Uterus (tissue), 3 donors: ENCODE measurements at regions not wholly inside any gene's neighbourhood (a gene's known extent, or its start where the extent isn't known, plus 50 kb on each side); places are given as distances from the start of the nearest gene placed in this dataset.

Experiments used
- DNase-seq, 2 donors: peaks; one replicate each; pipeline ENCODE4 v3.0.0-alpha.2; 2019 to 2020
- H3K27ac ChIP-seq, 2 donors: fragments of 200-600 bp; sonication (generic); 1 replicate in 1 of 2; 2 replicates in 1 of 2; pipeline ENCODE4 v1.5.1; 2016 to 2018
- H3K27me3 ChIP-seq, 2 donors: fragments of 200-600 bp; sonication (generic); one replicate each; pipeline ENCODE4 v1.5.1; 2018 to 2019; ENCODE audit warnings: control low read depth in 1 of 2
- H3K36me3 ChIP-seq, 2 donors: fragments of 200-600 bp; sonication (generic); one replicate each; pipeline ENCODE4 v1.5.1; 2019; ENCODE audit warnings: control low read depth in 1 of 2
- H3K4me1 ChIP-seq, 2 donors: fragments of 200-600 bp; sonication (generic); one replicate each; pipeline ENCODE4 v1.5.1; 2018 to 2019; ENCODE audit warnings: control low read depth in 1 of 2
- H3K4me3 ChIP-seq, 2 donors: fragments of 200-600 bp; sonication (generic); 1 replicate in 1 of 2; 2 replicates in 1 of 2; pipeline ENCODE4 v1.5.1; 2018 to 2019; ENCODE audit warnings: mild to moderate bottlenecking in 1 of 2
- H3K9me3 ChIP-seq, 2 donors: fragments of 200-600 bp; sonication (generic); one replicate each; pipeline ENCODE4 v1.5.1; 2019; ENCODE audit warnings: control low read depth in 1 of 2
- POLR2A ChIP-seq, 2 donors: fragments of 450-650 bp; IDR thresholded peaks; one replicate each; pipeline ENCODE4 v1.6.1; 2016; ENCODE audit warnings: antibody characterized with exemption in 2 of 2, mild to moderate bottlenecking in 1 of 2, moderate library complexity in 1 of 2
- intact Hi-C: fragments of 100-400 bp; cut with DNase I; formaldehyde crosslinking; loops from one replicate; pipeline ENCODE4 v1.15.1; 2023; ENCODE audit warnings: low total_unique reads
- TF ChIP-seq, protein P1 (sequence below), 4 experiments: fragments of 200-600 bp in 2 of 4; fragments of 450-650 bp in 2 of 4; sonication (generic) in 2 of 4; IDR thresholded peaks; one replicate each; pipeline ENCODE4 v1.5.1; 2016 to 2019; ENCODE audit warnings: antibody characterized with exemption in 4 of 4, mild to moderate bottlenecking in 2 of 4, moderate library complexity in 1 of 4
- donor health status: DM: yes; HTN: yes; CAD: no.

DNA sequence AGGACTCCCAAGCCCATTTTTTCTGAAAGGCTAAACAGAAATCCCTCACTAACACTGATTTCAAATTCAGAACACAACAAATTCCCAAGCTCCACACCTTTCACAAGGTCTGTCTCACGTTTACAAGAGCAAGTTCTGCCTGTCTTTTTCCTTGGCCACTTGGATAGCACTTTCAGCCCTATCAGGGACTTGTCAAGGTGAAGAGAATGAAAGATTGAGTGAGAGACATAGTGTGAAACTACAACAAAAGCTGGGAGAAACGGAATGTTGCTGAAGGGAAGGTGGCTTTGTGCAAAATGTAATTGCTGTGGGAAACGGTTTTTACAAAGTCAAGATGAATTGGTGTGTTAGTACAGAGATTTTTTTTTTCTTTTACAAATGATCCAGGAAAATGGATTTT, 89.4 kb upstream of the GATA6 start:
- TF ChIP-seq POLR2A (IDR thresholded peaks at IDR 0.05), result no peak
- TF ChIP-seq, protein P1, sequence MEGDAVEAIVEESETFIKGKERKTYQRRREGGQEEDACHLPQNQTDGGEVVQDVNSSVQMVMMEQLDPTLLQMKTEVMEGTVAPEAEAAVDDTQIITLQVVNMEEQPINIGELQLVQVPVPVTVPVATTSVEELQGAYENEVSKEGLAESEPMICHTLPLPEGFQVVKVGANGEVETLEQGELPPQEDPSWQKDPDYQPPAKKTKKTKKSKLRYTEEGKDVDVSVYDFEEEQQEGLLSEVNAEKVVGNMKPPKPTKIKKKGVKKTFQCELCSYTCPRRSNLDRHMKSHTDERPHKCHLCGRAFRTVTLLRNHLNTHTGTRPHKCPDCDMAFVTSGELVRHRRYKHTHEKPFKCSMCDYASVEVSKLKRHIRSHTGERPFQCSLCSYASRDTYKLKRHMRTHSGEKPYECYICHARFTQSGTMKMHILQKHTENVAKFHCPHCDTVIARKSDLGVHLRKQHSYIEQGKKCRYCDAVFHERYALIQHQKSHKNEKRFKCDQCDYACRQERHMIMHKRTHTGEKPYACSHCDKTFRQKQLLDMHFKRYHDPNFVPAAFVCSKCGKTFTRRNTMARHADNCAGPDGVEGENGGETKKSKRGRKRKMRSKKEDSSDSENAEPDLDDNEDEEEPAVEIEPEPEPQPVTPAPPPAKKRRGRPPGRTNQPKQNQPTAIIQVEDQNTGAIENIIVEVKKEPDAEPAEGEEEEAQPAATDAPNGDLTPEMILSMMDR (IDR thresholded peaks at IDR 0.05), result no peak
- intact Hi-C loops, result no loop called here

DNA sequence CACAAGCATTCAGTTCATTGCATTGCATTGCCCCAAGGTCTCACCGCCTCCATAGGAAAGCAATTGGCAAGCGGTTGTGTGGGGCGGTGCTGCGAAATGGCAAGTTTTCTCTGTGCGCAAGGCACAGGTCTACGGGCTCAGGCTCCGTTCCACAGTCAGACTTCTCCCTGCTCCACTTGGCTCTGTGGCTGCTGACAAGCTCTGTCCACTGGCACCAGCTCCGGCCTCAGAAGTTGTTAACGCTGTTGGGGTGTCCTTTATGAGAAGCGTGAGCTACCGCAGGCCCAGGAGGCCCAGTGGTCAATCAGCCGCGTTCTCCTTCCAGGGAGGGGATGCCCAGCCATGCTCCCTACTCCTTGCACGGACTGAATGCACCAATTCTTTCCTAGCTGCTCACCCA, 87.0 kb upstream of the GATA6 start:
- Histone ChIP-seq H3K4me1 (no peaks in the 10 kb centered on the region), H3K4me3 (no peak overlapping the region), H3K9me3 (no peaks in the 10 kb centered on the region), H3K36me3 (no peaks in the 10 kb centered on the region), H3K27ac (no peak overlapping the region), H3K27me3 (no peaks in the 10 kb centered on the region)
- no peak for TF ChIP-seq POLR2A (IDR thresholded peaks at IDR 0.05)
- TF ChIP-seq, protein P1 (IDR thresholded peaks at IDR 0.05), result no peak
- no peak for DNase-seq
- intact Hi-C loops, result no loop called here

More for the DNA sequence above, 89.4 kb upstream of the GATA6 start:
- no peak overlapping the region for H3K27ac ChIP-seq
- no peaks in the 10 kb centered on the region for H3K36me3 ChIP-seq
- DNase-seq, result no peak
- H3K27me3 ChIP-seq, result no peaks in the 10 kb centered on the region
- H3K9me3 ChIP-seq, result no peaks in the 10 kb centered on the region
- H3K4me1 ChIP-seq, result no peaks in the 10 kb centered on the region
- H3K4me3 ChIP-seq, result no peak overlapping the region

DNA sequence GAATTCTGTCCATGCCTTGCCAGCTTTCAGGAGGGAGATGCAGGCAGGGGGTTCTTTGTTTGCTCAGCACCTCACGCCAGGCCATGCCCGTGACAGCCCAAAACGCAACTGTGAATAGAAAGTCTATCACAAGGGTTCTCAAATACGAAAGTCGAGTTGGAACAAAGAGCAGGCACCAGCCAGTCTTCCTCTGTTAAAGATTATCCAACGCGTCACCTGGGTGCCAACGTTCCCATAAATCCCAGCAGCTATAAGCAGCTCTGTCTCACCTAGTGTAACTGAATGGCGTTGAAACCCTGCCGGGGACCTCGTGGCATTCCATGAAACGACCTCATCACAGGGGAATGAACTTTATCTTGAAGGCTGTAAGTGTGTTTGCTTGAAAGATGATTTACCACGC, 84.8 kb upstream of the GATA6 start:
- Histone ChIP-seq H3K36me3 (no peaks in the 10 kb centered on the region), H3K9me3 (no peaks in the 10 kb centered on the region), H3K4me3 (no peak overlapping the region), H3K4me1 (no peaks in the 10 kb centered on the region), H3K27ac (no peak overlapping the region), H3K27me3 (no peaks in the 10 kb centered on the region)
- no peak for DNase-seq
- intact Hi-C loops, result no loop called here
- TF ChIP-seq POLR2A (IDR thresholded peaks at IDR 0.05), result no peak
- TF ChIP-seq, protein P1 (IDR thresholded peaks at IDR 0.05), result no peak

DNA sequence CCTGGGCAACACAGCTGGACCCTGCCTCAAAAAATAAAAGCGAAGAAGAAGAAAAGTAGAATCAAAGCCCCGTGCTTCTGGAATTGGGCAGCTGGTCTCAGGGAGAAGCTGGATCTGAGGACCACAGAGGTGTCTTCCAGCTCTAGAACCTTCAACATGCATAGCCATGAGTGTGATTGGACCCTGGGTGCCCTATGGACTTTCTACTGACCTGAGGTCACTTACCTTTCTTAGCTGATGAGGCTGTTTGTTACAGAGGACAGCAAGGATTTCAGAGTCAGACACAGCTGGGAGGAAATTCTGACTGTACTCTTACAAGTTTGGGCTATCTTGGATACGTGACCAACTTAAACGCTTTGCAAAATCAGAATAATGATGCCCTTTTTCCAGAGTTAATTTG, 82.4 kb upstream of the GATA6 start:
- DNase-seq, result no peak
- H3K36me3 ChIP-seq, result no peaks in the 10 kb centered on the region
- H3K27me3 ChIP-seq, result no peaks in the 10 kb centered on the region
- no peak overlapping the region for H3K4me3 ChIP-seq
- H3K27ac ChIP-seq, result no peak overlapping the region
- no peaks in the 10 kb centered on the region for H3K9me3 ChIP-seq
- no peaks in the 10 kb centered on the region for H3K4me1 ChIP-seq
- intact Hi-C loops, result no loop called here
- TF ChIP-seq, protein P1 (IDR thresholded peaks at IDR 0.05), result no peak
- no peak for TF ChIP-seq POLR2A (IDR thresholded peaks at IDR 0.05)

DNA sequence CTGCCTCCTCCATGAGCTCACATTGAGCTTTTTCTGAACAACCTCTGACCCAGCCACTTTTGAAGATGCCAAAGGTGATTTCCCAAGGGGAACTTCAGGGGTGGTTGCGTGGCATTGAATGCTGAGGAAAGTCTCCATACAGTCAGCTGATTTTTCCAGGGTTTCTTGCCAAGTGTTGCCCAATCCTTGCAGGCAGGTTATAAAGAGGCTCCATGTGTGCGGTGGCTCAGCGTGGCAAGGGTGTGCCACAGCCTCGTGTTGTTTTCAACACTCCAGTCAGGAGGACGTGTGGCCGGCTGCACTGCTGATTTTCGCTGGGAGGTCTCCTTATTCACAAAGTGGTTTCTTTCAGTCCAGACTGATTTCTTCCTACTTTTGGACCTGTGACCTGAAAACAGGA, 81.4 kb upstream of the GATA6 start:
- no peaks in the 10 kb centered on the region for H3K27me3 ChIP-seq
- TF ChIP-seq, protein P1 (IDR thresholded peaks at IDR 0.05), result no peak
- TF ChIP-seq POLR2A (IDR thresholded peaks at IDR 0.05), result no peak
- no peaks in the 10 kb centered on the region for H3K36me3 ChIP-seq
- no peaks in the 10 kb centered on the region for H3K4me1 ChIP-seq
- no peak overlapping the region for H3K27ac ChIP-seq
- no peaks in the 10 kb centered on the region for H3K9me3 ChIP-seq
- no peak for DNase-seq
- intact Hi-C loops, result no loop called here
- H3K4me3 ChIP-seq, result no peak overlapping the region
